Endothelial cell of umbilical vein (primary cell): ENCODE measurements at regions not wholly inside any gene's neighbourhood (a gene's known extent, or its start where the extent isn't known, plus 50 kb on each side); places are given as distances from the start of the nearest gene placed in this dataset.

Experiments
- BruUV-seq: library from RNA; stranded (reverse); fragments of 400-500 nt; replicated peaks from 2 replicates; lab custom pipeline; 2021; lab: Mats Ljungman, UMichigan
- CTCF ChIA-PET: fragments of 300-600, 350-600 bp; sonication (Branson Sonifier 250); formaldehyde crosslinking; loops from one replicate; lab custom pipeline; 2021; ENCODE audit warnings: antibody characterized with exemption, inconsistent platforms; lab: Charles Lee
- POLR2A ChIA-PET: fragments of 300-600, 350-600 bp; sonication (Branson Sonifier 250); formaldehyde crosslinking; loops from one replicate; lab custom pipeline; 2021; ENCODE audit warnings: antibody characterized with exemption, inconsistent platforms; lab: Charles Lee
- DNase-seq: peaks from one replicate; pipeline ENCODE4 v3.0.0-alpha.2; 2011; ENCODE audit warnings: low read depth, low spot score
- FAIRE-seq: peaks from 2 replicates; lab custom pipeline; 2011; peaks lifted over from hg19 to GRCh38; lab: Jason Lieb, UNC
- H2AFZ ChIP-seq: 2 replicates; pipeline ENCODE4 v1.6.0; 2012; ENCODE audit warnings: low read depth, low read length, control low read depth, inconsistent platforms
- H3K27ac ChIP-seq: 2 replicates; pipeline ENCODE4 v1.5.1; 2011; ENCODE audit warnings: low read depth, mild to moderate bottlenecking, control low read depth, low read length, moderate library complexity; ENCODE audit not compliant: insufficient read depth
- H3K27me3 ChIP-seq, 2 experiments: 2 replicates each; pipeline versions ENCODE4 v1.6.0 to v1.6.1; 2011; ENCODE audit warnings: low read length in 2 of 2, mixed read lengths in 1 of 2; ENCODE audit not compliant: control insufficient read depth in 2 of 2, insufficient read depth in 2 of 2
- H3K36me3 ChIP-seq, 2 experiments: 2 replicates in 1 of 2; 3 replicates in 1 of 2; pipeline ENCODE4 v1.5.1; 2011; ENCODE audit warnings: low read length in 2 of 2, mild to moderate bottlenecking in 1 of 2, moderate library complexity in 1 of 2; ENCODE audit not compliant: control insufficient read depth in 2 of 2, insufficient read depth in 2 of 2; ENCODE audit errors: extremely low read depth in 1 of 2
- H3K4me1 ChIP-seq: 3 replicates; pipeline ENCODE4 v1.5.1; 2011; ENCODE audit warnings: mild to moderate bottlenecking, low read length; ENCODE audit not compliant: control insufficient read depth, insufficient read depth; ENCODE audit errors: extremely low read depth
- H3K4me2 ChIP-seq: 2 replicates; pipeline ENCODE4 v1.6.1; 2011; ENCODE audit warnings: low read length, control low read depth, mixed read lengths; ENCODE audit not compliant: insufficient read depth
- H3K4me3 ChIP-seq, 3 experiments: fragments of 200-600 bp in 1 of 3; sonication (generic), shearing (Covaris generic) in 1 of 3; replicated peaks in 1 of 3; 2 replicates each; pipeline ENCODE4 v1.5.1; 2011 to 2016; ENCODE audit warnings: control low read depth in 3 of 3, low read length in 3 of 3, mild to moderate bottlenecking in 2 of 3, inconsistent platforms in 1 of 3, low read depth in 1 of 3, moderate library complexity in 1 of 3; ENCODE audit not compliant: insufficient read depth in 1 of 3
- H3K79me2 ChIP-seq: 2 replicates; pipeline ENCODE4 v1.6.0; 2012; ENCODE audit warnings: low read length, inconsistent platforms; ENCODE audit not compliant: control insufficient read depth, insufficient read depth
- H3K9ac ChIP-seq: replicated peaks from 2 replicates; pipeline ENCODE3; 2011; ENCODE audit warnings: low read length, control low read depth; ENCODE audit not compliant: insufficient read depth; ENCODE audit errors: extremely low read depth
- H3K9me1 ChIP-seq: replicated peaks from 3 replicates; pipeline ENCODE4 v1.6.0; 2011; ENCODE audit warnings: mild to moderate bottlenecking, low read length; ENCODE audit not compliant: control insufficient read depth, insufficient read depth; ENCODE audit errors: extremely low read depth
- H3K9me3 ChIP-seq: replicated peaks from 2 replicates; pipeline ENCODE4 v1.5.1; 2012; ENCODE audit warnings: low read length, inconsistent platforms; ENCODE audit not compliant: control insufficient read depth, insufficient read depth
- H4K20me1 ChIP-seq: replicated peaks from 2 replicates; pipeline ENCODE3; 2011; ENCODE audit warnings: mild to moderate bottlenecking, low read length; ENCODE audit not compliant: control insufficient read depth, insufficient read depth; ENCODE audit errors: extremely low read depth
- CTCF ChIP-seq, 2 donors: IDR thresholded peaks; 1 replicate in 1 of 2; 2 replicates in 1 of 2; pipeline ENCODE4 v1.5.1; 2011; ENCODE audit warnings: low read length in 2 of 2, mild to moderate bottlenecking in 2 of 2, moderate library complexity in 2 of 2, control low read depth in 1 of 2, inconsistent platforms in 1 of 2, low read depth in 1 of 2; ENCODE audit not compliant: insufficient read depth in 1 of 2; ENCODE audit errors: extremely low read depth in 1 of 2
- EZH2 ChIP-seq: IDR thresholded peaks from 2 replicates; pipeline ENCODE4 v1.6.1; 2012; ENCODE audit warnings: borderline replicate concordance, low read depth, mild to moderate bottlenecking, moderate library complexity, low read length, inconsistent platforms; ENCODE audit not compliant: severe bottlenecking
- FOS ChIP-seq: IDR thresholded peaks from 2 replicates; pipeline ENCODE4 v1.6.1; 2011; ENCODE audit warnings: mild to moderate bottlenecking, low read length, moderate library complexity, borderline replicate concordance; ENCODE audit not compliant: insufficient read depth
- JUN ChIP-seq: IDR thresholded peaks from 2 replicates; pipeline ENCODE4 v1.6.1; 2011; ENCODE audit warnings: borderline replicate concordance, low read depth; ENCODE audit not compliant: insufficient read length, insufficient read depth
- MYC ChIP-seq: IDR thresholded peaks from one replicate; pipeline ENCODE4 v1.6.1; 2011; ENCODE audit warnings: mild to moderate bottlenecking, low read depth, low read length
- POLR2A ChIP-seq: IDR thresholded peaks from 2 replicates; pipeline ENCODE4 v1.6.1; 2012; ENCODE audit warnings: low read depth, mild to moderate bottlenecking, control low read depth, low read length
- POLR2AphosphoS5 ChIP-seq: IDR thresholded peaks from 2 replicates; pipeline ENCODE4 v1.6.1; 2012; ENCODE audit warnings: low read depth, mild to moderate bottlenecking, control low read depth, low read length, moderate library complexity; ENCODE audit not compliant: insufficient read depth
- dilution Hi-C: fragments of 300-500 bp; cut with MboI; formaldehyde crosslinking; loops from one replicate; pipeline ENCODE4 v1.15.0; 2019; ENCODE audit warnings: low sequenced_read_pairs; ENCODE audit not compliant: extremely low pct_ligation_motif_present
- intact Hi-C: fragments of 100-400 bp; cut with micrococcal nuclease; formaldehyde crosslinking; loops from one replicate; pipeline ENCODE4 v1.10.0; 2022
- TF ChIP-seq, protein P1 (sequence below): IDR thresholded peaks from 2 replicates; pipeline ENCODE4 v1.6.1; 2011; ENCODE audit not compliant: insufficient read depth, insufficient read length

DNA sequence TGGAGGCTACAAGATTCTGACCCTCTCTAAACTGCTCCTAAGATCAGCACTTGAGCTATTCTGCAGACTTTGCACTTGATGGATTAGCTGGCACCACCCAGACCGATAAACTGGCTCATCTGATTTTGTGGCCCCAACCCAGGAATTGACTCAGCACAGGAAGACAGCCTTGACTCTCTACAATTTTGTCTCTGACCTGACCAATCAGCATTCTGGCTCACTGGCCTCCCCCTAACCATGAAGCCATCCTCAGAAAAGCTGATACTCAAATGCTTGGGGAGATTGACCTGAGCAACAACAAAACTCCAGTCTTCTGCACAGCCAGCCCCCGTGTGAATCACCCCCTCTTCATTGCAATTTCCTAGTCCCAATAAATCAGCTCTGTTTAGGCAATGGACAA is 195.4 kb upstream of the PPP1R2C start:
- dilution Hi-C loops: no loop called here
- H3K9me1 ChIP-seq: no peaks in the 10 kb centered on the region

More for the DNA sequence above, 195.4 kb upstream of the PPP1R2C start:
- intact Hi-C loops: no loop called here
- FAIRE-seq (no peak), DNase-seq (no peak)
- H3K9ac ChIP-seq: no peak overlapping the region
- TF ChIP-seq MYC (no peak), FOS (no peak), POLR2A (no peak), JUN (no peak), EZH2 (no peak), CTCF (IDR thresholded peaks at IDR 0.05; ENCODE audit: extremely low read depth in 1 of 2, insufficient read depth in 1 of 2, low read depth in 1 of 2, low read length in 2 of 2) (no peak), POLR2AphosphoS5 (no peak)
- TF ChIP-seq, protein P1, sequence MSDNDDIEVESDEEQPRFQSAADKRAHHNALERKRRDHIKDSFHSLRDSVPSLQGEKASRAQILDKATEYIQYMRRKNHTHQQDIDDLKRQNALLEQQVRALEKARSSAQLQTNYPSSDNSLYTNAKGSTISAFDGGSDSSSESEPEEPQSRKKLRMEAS: no peak
- no peaks in the 10 kb centered on the region for H4K20me1 ChIP-seq
- no peaks in the 10 kb centered on the region for H3K27me3 ChIP-seq
- H2AFZ ChIP-seq: no peak overlapping the region
- H3K4me2 ChIP-seq: no peak overlapping the region
- no peaks in the 10 kb centered on the region for H3K79me2 ChIP-seq
- H3K4me1 ChIP-seq: no peaks in the 10 kb centered on the region
- no peaks in the 10 kb centered on the region for H3K36me3 ChIP-seq
- ChIA-PET POLR2A (no interaction called here), CTCF (no interaction called here)
- H3K4me3 ChIP-seq: no peak overlapping the region
- H3K27ac ChIP-seq: no peak overlapping the region
- BruUV-seq: no TSS peak
- no peaks in the 10 kb centered on the region for H3K9me3 ChIP-seq
